ENCODE measurements at regions not wholly inside any gene's neighbourhood (a gene's known extent, or its start where the extent isn't known, plus 50 kb on each side); places are given as distances from the start of the nearest gene placed in this dataset.

DNA sequence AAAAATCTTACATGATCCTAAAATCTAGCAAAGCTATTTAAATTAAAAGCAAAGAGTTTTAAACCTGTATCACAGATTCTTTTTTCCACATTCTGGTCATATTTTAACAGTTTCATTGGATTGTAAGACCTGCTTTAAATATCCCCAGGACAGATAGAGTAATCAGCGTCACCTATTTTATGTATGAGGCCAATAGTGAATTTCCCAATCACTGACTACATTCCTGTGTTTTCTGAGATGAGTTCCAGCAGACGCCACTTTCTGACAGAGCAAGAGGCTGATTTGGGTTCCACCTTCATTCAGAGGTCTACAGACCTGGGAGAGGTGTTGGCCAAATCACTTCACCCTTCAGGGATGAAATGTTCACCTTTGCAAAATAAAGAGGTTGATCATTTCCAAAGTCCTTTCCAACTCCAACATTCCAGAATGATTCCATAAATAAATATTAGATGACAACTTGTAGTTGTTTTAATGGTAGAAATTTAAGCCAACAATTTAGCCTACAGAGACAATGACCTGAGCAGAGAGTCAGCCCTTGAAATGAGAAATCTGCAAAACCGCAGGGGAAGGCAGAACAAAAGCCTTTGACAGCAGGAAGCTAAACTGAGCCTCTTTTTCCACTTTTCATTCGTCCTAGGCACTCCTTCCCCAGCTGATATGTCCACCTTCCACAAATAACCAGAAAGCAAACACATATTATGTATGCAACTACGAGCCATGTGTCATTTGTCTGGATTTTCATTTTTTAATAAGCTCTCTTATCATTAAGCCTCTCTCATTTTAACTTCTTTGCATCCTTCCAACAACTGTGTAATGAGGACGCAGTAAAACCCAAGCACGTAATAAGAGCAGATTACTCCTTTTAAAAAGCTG lies 105.2 kb downstream of the TFAP2A start:
- in situ Hi-C loops (cut with HindIII; ENCODE audit: low pct_ligation_motif_present, low pct_unique_long_range_greater_than_20kb, low sequenced_read_pairs) = no loop called here
- DNase-seq = no peak

DNA sequence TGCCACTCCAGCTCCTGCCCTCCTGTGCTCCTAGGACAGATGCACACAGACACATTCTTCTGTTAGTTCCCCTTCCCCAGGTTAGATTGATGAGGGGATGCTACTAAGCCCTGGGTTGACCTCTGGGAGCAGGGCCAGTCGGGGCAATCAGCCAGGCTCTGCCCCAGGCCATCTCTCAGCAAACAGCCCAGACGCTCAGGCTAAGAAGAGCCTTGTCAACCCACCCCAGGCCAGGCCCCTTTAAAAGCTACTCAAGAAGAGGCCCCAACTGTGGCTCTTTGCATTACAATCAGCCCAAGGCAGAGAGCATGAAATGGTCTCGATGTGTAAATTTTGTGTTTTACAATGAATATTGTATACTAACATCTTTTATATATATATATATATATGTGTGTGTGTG lies 107.4 kb downstream of the TFAP2A start:
- in situ Hi-C loops (cut with HindIII; ENCODE audit: low pct_ligation_motif_present, low pct_unique_long_range_greater_than_20kb, low sequenced_read_pairs) = no loop called here
- DNase-seq = no peak

DNA sequence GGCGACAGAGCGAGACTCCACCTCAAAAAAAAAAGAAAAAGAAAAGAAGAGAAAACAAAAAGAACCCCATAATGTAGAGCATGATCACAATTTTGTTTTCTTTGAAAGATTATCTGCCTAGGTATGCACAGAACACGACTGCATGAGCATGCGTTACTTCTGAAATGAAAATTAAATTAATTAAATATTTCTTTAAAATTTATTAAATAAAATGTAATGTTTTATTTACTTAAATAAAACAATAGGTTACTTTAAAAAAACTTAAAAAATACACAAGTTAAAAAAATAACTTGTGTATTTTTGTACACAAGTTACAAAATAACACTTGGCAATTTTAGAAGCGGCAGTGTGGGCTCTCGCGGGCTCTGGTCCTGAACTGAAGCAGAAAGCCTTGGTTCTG lies 107.8 kb downstream of the TFAP2A start:
- DNase-seq = no peak
- in situ Hi-C loops (cut with HindIII; ENCODE audit: low pct_ligation_motif_present, low pct_unique_long_range_greater_than_20kb, low sequenced_read_pairs) = no loop called here

DNA sequence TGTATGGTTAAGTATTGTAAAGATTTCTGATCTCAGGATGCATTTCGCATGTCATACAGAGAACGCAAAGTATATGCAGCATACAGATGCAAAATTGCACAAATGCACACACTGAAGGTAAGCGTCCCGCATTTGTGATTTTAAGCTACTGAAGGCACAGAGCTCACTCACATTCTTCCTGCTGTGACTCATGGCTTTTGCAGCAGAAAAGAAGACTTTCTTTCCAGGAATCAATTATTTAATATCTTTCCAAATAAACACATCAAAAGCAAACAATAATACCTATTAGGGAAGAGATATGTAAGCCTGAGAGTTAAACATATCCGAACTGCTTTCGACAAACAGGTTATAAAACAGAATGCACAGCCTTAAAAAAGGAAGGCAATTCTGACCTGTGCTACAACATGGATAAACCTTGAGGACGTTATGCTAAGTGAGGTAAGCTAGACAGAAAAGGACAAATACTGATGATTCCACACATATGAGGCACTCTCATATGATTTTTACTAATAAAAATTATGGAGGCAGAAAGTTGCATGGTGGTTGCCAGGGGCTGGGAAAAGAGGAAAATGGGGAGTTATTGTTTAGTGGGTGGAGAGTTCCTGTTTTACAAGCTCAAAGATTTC lies 109.0 kb downstream of the TFAP2A start:
- DNase-seq = no peak
- in situ Hi-C loops (cut with HindIII; ENCODE audit: low pct_ligation_motif_present, low pct_unique_long_range_greater_than_20kb, low sequenced_read_pairs) = no loop called here

DNA sequence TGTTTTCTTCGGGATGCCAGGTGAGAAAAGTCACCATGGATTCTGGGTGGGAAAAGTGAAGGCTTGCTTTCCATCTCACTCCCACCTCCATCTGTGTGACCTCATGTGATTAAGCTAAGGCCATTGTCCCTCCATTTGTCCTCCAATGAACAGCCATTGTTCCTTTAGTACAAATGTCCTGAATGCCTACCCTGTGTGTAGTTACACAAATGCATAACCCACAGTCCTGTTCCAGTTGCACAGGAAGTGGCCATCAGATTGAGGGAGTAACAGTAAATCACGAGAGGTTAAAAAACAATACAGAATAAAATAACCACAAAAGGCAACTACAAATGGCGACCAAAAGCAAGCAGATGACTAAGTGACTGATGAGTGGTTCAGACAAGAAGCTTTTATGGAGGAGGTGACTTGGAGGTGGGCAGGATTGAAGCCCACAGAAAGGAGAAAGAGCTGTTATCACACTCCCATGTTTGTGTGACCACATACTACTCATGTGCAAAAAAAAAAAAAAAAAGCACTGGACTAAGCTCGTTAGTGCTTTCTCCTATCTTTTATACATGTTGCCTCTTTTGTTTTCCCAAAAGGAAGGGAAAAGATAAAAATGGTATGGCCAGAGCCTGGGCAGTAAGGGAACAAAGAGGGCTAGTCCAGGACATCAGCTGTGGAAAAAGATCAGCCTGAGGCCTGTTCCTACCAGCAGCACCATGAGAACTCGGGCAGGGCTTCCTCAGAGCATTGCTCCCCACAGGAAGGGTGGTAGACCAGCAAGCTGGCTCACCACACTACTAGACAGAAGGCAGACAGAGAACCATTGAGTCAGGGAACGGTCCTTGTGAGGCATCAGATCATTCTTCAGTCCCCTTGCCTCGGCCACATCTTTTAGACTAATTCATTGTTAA lies 111.0 kb downstream of the TFAP2A start:
- in situ Hi-C loops (cut with HindIII; ENCODE audit: low pct_ligation_motif_present, low pct_unique_long_range_greater_than_20kb, low sequenced_read_pairs) = no loop called here
- DNase-seq = no peak

- in situ Hi-C loops (cut with HindIII; ENCODE audit: low pct_ligation_motif_present, low pct_unique_long_range_greater_than_20kb, low sequenced_read_pairs) = no loop called here
- DNase-seq = no peak
Measured at GRCh38 chr6:10302566-10303235, 112.2 kb downstream of the TFAP2A start.

DNA sequence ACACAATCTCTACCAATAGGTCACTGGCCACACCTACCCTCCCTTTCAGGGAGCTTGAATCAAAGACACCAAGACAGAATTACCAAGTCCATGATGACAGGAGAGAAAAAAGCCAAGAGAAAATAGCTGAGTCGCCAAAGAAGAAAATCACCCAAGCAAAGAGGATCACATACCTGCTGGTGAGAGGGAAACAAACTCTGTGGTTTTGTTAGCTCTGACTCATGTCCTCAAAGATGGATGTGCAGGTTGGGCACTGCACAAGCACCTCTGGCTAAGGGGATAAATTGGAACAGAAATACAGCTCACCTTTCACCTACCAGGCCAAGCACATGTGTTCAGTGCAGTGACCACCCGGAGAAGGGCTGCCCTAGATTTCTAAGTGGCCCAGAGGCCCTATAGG lies 114.8 kb downstream of the TFAP2A start:
- DNase-seq = peak; percentile 27
- in situ Hi-C loops (cut with HindIII; ENCODE audit: low pct_ligation_motif_present, low pct_unique_long_range_greater_than_20kb, low sequenced_read_pairs) = no loop called here

DNA sequence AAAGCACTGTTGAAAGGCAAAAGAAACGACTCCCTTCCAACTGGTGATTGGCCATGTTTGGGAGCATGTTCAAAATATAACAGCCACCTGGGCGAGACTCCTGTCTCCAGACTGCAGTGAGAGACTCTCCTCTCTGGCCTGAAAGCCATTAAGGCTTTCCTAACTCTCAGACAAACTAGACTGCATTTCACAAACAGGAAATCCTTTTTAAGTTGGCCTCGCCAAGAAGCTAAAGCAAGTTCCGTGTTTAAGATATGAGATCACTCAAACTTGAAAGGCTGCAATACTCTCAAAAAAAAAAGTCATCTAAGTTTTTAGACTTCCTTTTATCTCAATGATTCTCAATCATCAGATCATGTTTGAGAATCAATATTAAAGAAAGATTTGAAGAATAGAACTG lies 117.0 kb downstream of the TFAP2A start:
- in situ Hi-C loops (cut with HindIII; ENCODE audit: low pct_ligation_motif_present, low pct_unique_long_range_greater_than_20kb, low sequenced_read_pairs) = no loop called here
- no peak for DNase-seq

GRCh38 chr6:10278746-10279145 lies 136.1 kb downstream of the TFAP2A start:
- no peak for DNase-seq
- in situ Hi-C loops (cut with HindIII; ENCODE audit: low pct_ligation_motif_present, low pct_unique_long_range_greater_than_20kb, low sequenced_read_pairs) = no loop called here

GRCh38 chr6:10276660-10277287 lies 138.1 kb downstream of the TFAP2A start:
- in situ Hi-C loops (cut with HindIII; ENCODE audit: low pct_ligation_motif_present, low pct_unique_long_range_greater_than_20kb, low sequenced_read_pairs) = no loop called here
- DNase-seq = no peak

DNA sequence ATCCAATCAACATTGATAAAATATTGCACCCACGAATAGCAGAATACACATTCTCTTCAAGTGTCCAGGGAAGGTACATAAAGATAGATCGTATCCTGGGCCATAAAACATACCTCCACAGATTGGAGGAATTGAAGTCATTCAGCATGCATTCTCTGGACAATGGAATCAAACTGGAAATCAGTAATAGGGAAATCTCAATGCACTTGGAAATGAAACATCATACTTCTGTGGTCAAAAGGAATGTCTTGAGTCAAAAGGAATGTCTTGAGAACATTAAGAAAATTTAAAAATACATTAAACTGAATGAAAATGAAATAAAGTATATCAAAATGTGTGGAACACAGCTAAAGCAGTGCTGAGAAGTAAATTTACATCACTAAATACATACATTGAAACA lies 138.8 kb downstream of the TFAP2A start:
- DNase-seq = peak; percentile 19
- in situ Hi-C loops (cut with HindIII; ENCODE audit: low pct_ligation_motif_present, low pct_unique_long_range_greater_than_20kb, low sequenced_read_pairs) = no loop called here

DNA sequence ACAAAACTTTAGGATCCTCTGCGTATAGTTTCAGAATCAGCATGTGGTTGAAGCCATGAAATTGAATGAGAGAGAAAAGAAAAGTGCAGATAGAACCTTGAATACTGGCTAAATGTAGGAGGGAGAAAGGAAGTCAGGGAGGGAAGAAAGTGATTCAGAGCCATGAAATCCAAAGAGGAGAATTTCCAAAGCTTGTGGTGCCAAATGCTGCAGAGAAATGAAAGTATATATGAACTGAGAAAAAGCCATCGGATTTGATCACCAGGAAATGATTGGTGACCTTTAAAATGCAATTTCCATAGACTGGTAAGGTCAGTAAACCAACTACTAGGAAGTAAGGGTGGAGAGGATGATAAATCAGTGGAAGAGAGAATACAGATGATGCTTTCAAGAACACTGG lies 142.3 kb downstream of the TFAP2A start:
- in situ Hi-C loops (cut with HindIII; ENCODE audit: low pct_ligation_motif_present, low pct_unique_long_range_greater_than_20kb, low sequenced_read_pairs) = no loop called here
- DNase-seq = no peak

DNA sequence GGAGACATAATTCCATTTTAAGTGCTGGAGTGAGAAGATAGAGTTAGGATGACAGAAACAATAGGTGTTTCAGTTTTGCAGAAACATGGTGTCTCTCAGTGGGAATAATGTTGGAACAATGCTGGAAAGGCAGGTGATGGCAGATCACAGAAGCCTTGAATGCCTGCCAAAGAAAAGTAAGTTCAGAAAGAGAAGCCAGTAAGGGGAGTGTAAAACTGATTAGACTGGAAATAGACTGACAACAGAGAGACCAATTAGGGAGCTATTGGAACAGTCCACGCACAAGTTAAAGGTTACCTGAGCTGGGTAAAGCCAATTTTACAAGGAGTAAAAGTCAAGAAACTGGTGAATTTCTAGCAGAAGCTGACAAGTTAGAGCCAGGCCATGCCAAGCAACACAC lies 142.9 kb downstream of the TFAP2A start:
- in situ Hi-C loops (cut with HindIII; ENCODE audit: low pct_ligation_motif_present, low pct_unique_long_range_greater_than_20kb, low sequenced_read_pairs) = no loop called here

GRCh38 chr6:10269814-10270472 lies 144.9 kb downstream of the TFAP2A start:
- in situ Hi-C loops (cut with HindIII; ENCODE audit: low pct_ligation_motif_present, low pct_unique_long_range_greater_than_20kb, low sequenced_read_pairs) = no loop called here
- peak; percentile 35 for DNase-seq

More for the DNA sequence above, 142.9 kb downstream of the TFAP2A start:
- DNase-seq = no peak

GRCh38 chr6:10268611-10269310 lies 146.1 kb downstream of the TFAP2A start:
- in situ Hi-C loops (cut with HindIII; ENCODE audit: low pct_ligation_motif_present, low pct_unique_long_range_greater_than_20kb, low sequenced_read_pairs) = no loop called here
- no peak for DNase-seq

- in situ Hi-C loops (cut with HindIII; ENCODE audit: low pct_ligation_motif_present, low pct_unique_long_range_greater_than_20kb, low sequenced_read_pairs) = no loop called here
- no peak for DNase-seq
Measured at GRCh38 chr6:10268111-10268510, 146.8 kb downstream of the TFAP2A start.

GRCh38 chr6:10266462-10266861 lies 148.4 kb downstream of the TFAP2A start:
- in situ Hi-C loops (cut with HindIII; ENCODE audit: low pct_ligation_motif_present, low pct_unique_long_range_greater_than_20kb, low sequenced_read_pairs) = no loop called here
- DNase-seq = no peak
